Activated CD8-positive, alpha-beta memory T cell treated with anti-CD3 and anti-CD28 coated beads, Interleukin-2, amount 10 ng/mL, durations not matched to agents 7 days and 5 days (primary cell): ENCODE measurements at regions not wholly inside any gene's neighbourhood (a gene's known extent, or its start where the extent isn't known, plus 50 kb on each side); places are given as distances from the start of the nearest gene placed in this dataset.

Experiments used
- ATAC-seq: fragments of 150-1000 bp; cut with Tn5 transposase; one replicate; pipeline ENCODE4 v1.10.0; 2021; ENCODE audit warnings: moderate library complexity
- CTCF ChIA-PET: fragments of 350-600 bp; sonication (Branson Sonifier 250); formaldehyde crosslinking; loops from one replicate; lab custom pipeline; 2021; ENCODE audit warnings: antibody characterized with exemption; lab: Charles Lee
- DNase-seq: peaks from one replicate; pipeline ENCODE4 v3.0.0-alpha.2; 2020
- H3K27ac Mint-ChIP-seq: one replicate; pipeline ENCODE4 v1.8.0; 2021; ENCODE audit warnings: mild to moderate bottlenecking, mixed read lengths
- H3K27me3 Mint-ChIP-seq: one replicate; pipeline ENCODE4 v1.8.0; 2021; ENCODE audit warnings: mixed read lengths
- H3K36me3 Mint-ChIP-seq: one replicate; pipeline ENCODE4 v1.8.0; 2021; ENCODE audit warnings: mild to moderate bottlenecking, mixed read lengths
- H3K4me1 Mint-ChIP-seq: one replicate; pipeline ENCODE4 v1.8.0; 2021; ENCODE audit warnings: mixed read lengths
- H3K4me3 Mint-ChIP-seq: one replicate; pipeline ENCODE4 v1.8.0; 2021; ENCODE audit warnings: mild to moderate bottlenecking, moderate library complexity, mixed read lengths
- H3K9me3 Mint-ChIP-seq: one replicate; pipeline ENCODE4 v1.8.0; 2022; ENCODE audit warnings: low read depth, mixed read lengths

- Mint-ChIP-seq H3K27ac (no peak overlapping the region), H3K4me1 (no peaks in the 10 kb centered on the region), H3K9me3 (no peaks in the 10 kb centered on the region), H3K36me3 (no peaks in the 10 kb centered on the region), H3K27me3 (no peaks in the 10 kb centered on the region), H3K4me3 (no peak overlapping the region)
- DNase-seq: no peak
- ATAC-seq: no peak
- CTCF ChIA-PET: no interaction called here
Measured at GRCh38 chrX:9188117-9188516, 154.2 kb upstream of the FAM9B start.

- H3K36me3 Mint-ChIP-seq: no peaks in the 10 kb centered on the region
- DNase-seq (no peak), ATAC-seq (no peak)
- CTCF ChIA-PET: no interaction called here
- H3K4me1 Mint-ChIP-seq: no peaks in the 10 kb centered on the region
- H3K9me3 Mint-ChIP-seq: no peaks in the 10 kb centered on the region
- no peak overlapping the region for H3K27ac Mint-ChIP-seq
- no peak overlapping the region for H3K4me3 Mint-ChIP-seq
- H3K27me3 Mint-ChIP-seq: no peaks in the 10 kb centered on the region
Measured at GRCh38 chrX:9189286-9189685, 155.4 kb upstream of the FAM9B start.

GRCh38 chrX:9191392-9191791 lies 157.5 kb upstream of the FAM9B start:
- H3K4me3 Mint-ChIP-seq: no peak overlapping the region
- H3K4me1 Mint-ChIP-seq: peaks cover 3% of the 10 kb centered on the region
- no peaks in the 10 kb centered on the region for H3K36me3 Mint-ChIP-seq
- CTCF ChIA-PET: no interaction called here
- H3K9me3 Mint-ChIP-seq: no peaks in the 10 kb centered on the region
- ATAC-seq (no peak), DNase-seq (no peak)
- H3K27ac Mint-ChIP-seq: no peak overlapping the region
- H3K27me3 Mint-ChIP-seq: no peaks in the 10 kb centered on the region

- peaks cover 3% of the 10 kb centered on the region for H3K4me1 Mint-ChIP-seq
- no peaks in the 10 kb centered on the region for H3K36me3 Mint-ChIP-seq
- no peak overlapping the region for H3K4me3 Mint-ChIP-seq
- DNase-seq (no peak), ATAC-seq (no peak)
- no peak overlapping the region for H3K27ac Mint-ChIP-seq
- no peaks in the 10 kb centered on the region for H3K27me3 Mint-ChIP-seq
- CTCF ChIA-PET: no interaction called here
- H3K9me3 Mint-ChIP-seq: no peaks in the 10 kb centered on the region
Measured at GRCh38 chrX:9195199-9195880, 161.4 kb upstream of the FAM9B start.

GRCh38 chrX:9196961-9197640 lies 163.2 kb upstream of the FAM9B start:
- Mint-ChIP-seq H3K27ac (no peak overlapping the region), H3K4me3 (no peak overlapping the region), H3K4me1 (peaks cover 3% of the 10 kb centered on the region), H3K9me3 (no peaks in the 10 kb centered on the region), H3K36me3 (no peaks in the 10 kb centered on the region), H3K27me3 (no peaks in the 10 kb centered on the region)
- ATAC-seq (no peak), DNase-seq (no peak)
- CTCF ChIA-PET: no interaction called here

- ATAC-seq (no peak), DNase-seq (no peak)
- H3K4me3 Mint-ChIP-seq: no peak overlapping the region
- CTCF ChIA-PET: no interaction called here
- peaks cover 7% of the 10 kb centered on the region for H3K27me3 Mint-ChIP-seq
- no peaks in the 10 kb centered on the region for H3K36me3 Mint-ChIP-seq
- H3K27ac Mint-ChIP-seq: no peak overlapping the region
- H3K4me1 Mint-ChIP-seq: peaks cover 6% of the 10 kb centered on the region
- no peaks in the 10 kb centered on the region for H3K9me3 Mint-ChIP-seq
Measured at GRCh38 chrX:9204560-9204959, 170.6 kb upstream of the FAM9B start.

GRCh38 chrX:9205599-9206223 lies 171.8 kb upstream of the FAM9B start:
- peaks cover 7% of the 10 kb centered on the region for H3K27me3 Mint-ChIP-seq
- H3K4me1 Mint-ChIP-seq: peaks cover 6% of the 10 kb centered on the region
- no peak for ATAC-seq
- H3K4me3 Mint-ChIP-seq: no peak overlapping the region
- CTCF ChIA-PET: interaction anchor here (1.4 kb wide), 1 partner anchor 13 kb away, joined by 3 read pairs; no protein-coding TSS in a partner anchor
- no peak overlapping the region for H3K27ac Mint-ChIP-seq
- DNase-seq: no peak
- no peaks in the 10 kb centered on the region for H3K9me3 Mint-ChIP-seq
- H3K36me3 Mint-ChIP-seq: no peaks in the 10 kb centered on the region

GRCh38 chrX:9207142-9207541 lies 173.2 kb upstream of the FAM9B start:
- CTCF ChIA-PET: no interaction called here
- no peaks in the 10 kb centered on the region for H3K9me3 Mint-ChIP-seq
- H3K27me3 Mint-ChIP-seq: peaks cover 7% of the 10 kb centered on the region
- no peak for DNase-seq
- no peak for ATAC-seq
- H3K36me3 Mint-ChIP-seq: no peaks in the 10 kb centered on the region
- H3K4me1 Mint-ChIP-seq: peaks cover 6% of the 10 kb centered on the region
- no peak overlapping the region for H3K4me3 Mint-ChIP-seq
- H3K27ac Mint-ChIP-seq: no peak overlapping the region

GRCh38 chrX:9211269-9211668 lies 177.3 kb upstream of the FAM9B start:
- Mint-ChIP-seq H3K27me3 (peaks cover 4% of the 10 kb centered on the region), H3K27ac (no peak overlapping the region), H3K9me3 (no peaks in the 10 kb centered on the region), H3K4me3 (no peak overlapping the region), H3K36me3 (no peaks in the 10 kb centered on the region), H3K4me1 (no peaks in the 10 kb centered on the region)
- ATAC-seq: no peak
- CTCF ChIA-PET: no interaction called here
- no peak for DNase-seq

- CTCF ChIA-PET: no interaction called here
- Mint-ChIP-seq H3K27ac (no peak overlapping the region), H3K27me3 (no peaks in the 10 kb centered on the region), H3K4me3 (no peak overlapping the region), H3K4me1 (peaks cover 1% of the 10 kb centered on the region), H3K9me3 (peaks cover 2% of the 10 kb centered on the region), H3K36me3 (peaks cover 2% of the 10 kb centered on the region)
- DNase-seq (no peak), ATAC-seq (no peak)
Measured at GRCh38 chrX:9221781-9222180, 187.9 kb upstream of the FAM9B start.

GRCh38 chrX:9222299-9222698 lies 188.4 kb upstream of the FAM9B start:
- peaks cover 2% of the 10 kb centered on the region for H3K36me3 Mint-ChIP-seq
- DNase-seq (no peak), ATAC-seq (no peak)
- no peak overlapping the region for H3K4me3 Mint-ChIP-seq
- CTCF ChIA-PET: no interaction called here
- H3K27me3 Mint-ChIP-seq: no peaks in the 10 kb centered on the region
- H3K27ac Mint-ChIP-seq: no peak overlapping the region
- peaks cover 1% of the 10 kb centered on the region for H3K4me1 Mint-ChIP-seq
- peaks cover 2% of the 10 kb centered on the region for H3K9me3 Mint-ChIP-seq

- no peak for DNase-seq
- Mint-ChIP-seq H3K4me3 (no peak overlapping the region), H3K27me3 (no peaks in the 10 kb centered on the region), H3K36me3 (peaks cover 2% of the 10 kb centered on the region), H3K4me1 (peaks cover 11% of the 10 kb centered on the region), H3K27ac (no peak overlapping the region), H3K9me3 (peaks cover 2% of the 10 kb centered on the region)
- CTCF ChIA-PET: no interaction called here
- ATAC-seq: no peak
Measured at GRCh38 chrX:9227276-9227675, 193.3 kb upstream of the FAM9B start.

GRCh38 chrX:9231491-9231890 lies 197.6 kb upstream of the FAM9B start:
- CTCF ChIA-PET: no interaction called here
- no peaks in the 10 kb centered on the region for H3K9me3 Mint-ChIP-seq
- ATAC-seq: peak; percentile 49
- peaks cover 2% of the 10 kb centered on the region for H3K36me3 Mint-ChIP-seq
- no peak overlapping the region for H3K27ac Mint-ChIP-seq
- H3K27me3 Mint-ChIP-seq: no peaks in the 10 kb centered on the region
- H3K4me1 Mint-ChIP-seq: peaks cover 10% of the 10 kb centered on the region
- DNase-seq: no peak
- no peak overlapping the region for H3K4me3 Mint-ChIP-seq

GRCh38 chrX:9233141-9233540 lies 199.2 kb upstream of the FAM9B start:
- DNase-seq (no peak), ATAC-seq (no peak)
- no peaks in the 10 kb centered on the region for H3K27me3 Mint-ChIP-seq
- H3K4me1 Mint-ChIP-seq: peaks cover 10% of the 10 kb centered on the region
- no peaks in the 10 kb centered on the region for H3K9me3 Mint-ChIP-seq
- H3K27ac Mint-ChIP-seq: no peak overlapping the region
- H3K4me3 Mint-ChIP-seq: no peak overlapping the region
- CTCF ChIA-PET: no interaction called here
- H3K36me3 Mint-ChIP-seq: peaks cover 2% of the 10 kb centered on the region
